Thyroid gland (tissue), 4 donors: ENCODE measurements at regions not wholly inside any gene's neighbourhood (a gene's known extent, or its start where the extent isn't known, plus 50 kb on each side); places are given as distances from the start of the nearest gene placed in this dataset.

Experiments
- CTCF ChIP-seq, 6 experiments: fragments of 200-600 bp in 3 of 6; fragments of 450-650 bp in 3 of 6; sonication (generic) in 3 of 6; IDR thresholded peaks; one replicate each; pipeline ENCODE4 v1.5.1; 2016 to 2019; ENCODE audit warnings: antibody characterized with exemption in 6 of 6, mild to moderate bottlenecking in 2 of 6, inconsistent platforms in 1 of 6, moderate library complexity in 1 of 6
- POLR2A ChIP-seq, 2 donors: fragments of 450-650 bp; IDR thresholded peaks; one replicate each; pipeline ENCODE4 v1.6.1; 2017; ENCODE audit warnings: antibody characterized with exemption in 2 of 2, mild to moderate bottlenecking in 2 of 2, moderate library complexity in 1 of 2

DNA sequence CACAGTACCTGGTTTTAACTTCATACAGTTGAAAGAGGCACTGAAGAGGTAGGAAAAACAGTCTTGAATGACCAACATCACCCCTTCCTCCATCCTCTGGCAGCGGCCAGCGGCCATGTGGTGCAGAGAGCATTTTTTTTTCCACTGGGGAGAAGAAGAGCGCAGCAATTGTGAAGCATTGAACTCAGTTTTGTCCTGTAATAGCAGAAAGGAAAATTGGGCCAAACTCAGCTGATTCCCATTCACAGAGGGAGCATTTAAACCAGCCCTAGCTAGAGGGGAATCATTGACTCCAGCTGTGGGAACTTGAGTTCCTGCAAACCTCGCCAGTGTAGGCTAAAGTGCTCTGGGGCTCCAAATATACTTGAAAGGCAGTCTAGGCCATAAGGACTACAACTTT, 316.6 kb upstream of the CHST9 start:
- TF ChIP-seq CTCF (IDR thresholded peaks at IDR 0.05) (no peak), POLR2A (IDR thresholded peaks at IDR 0.05) (no peak)
